Neural progenitor cell (in vitro differentiated cells): ENCODE measurements at regions not wholly inside any gene's neighbourhood (a gene's known extent, or its start where the extent isn't known, plus 50 kb on each side); places are given as distances from the start of the nearest gene placed in this dataset.

ENCODE experiments used
- DNase-seq: peaks from one replicate; pipeline ENCODE4 v3.0.0-alpha.2; 2016; ENCODE audit warnings: low spot score
- H2AFZ ChIP-seq: fragments of 200-600 bp; sonication (generic); replicated peaks from 2 replicates; pipeline ENCODE4 v1.6.1; 2016; ENCODE audit warnings: antibody characterized with exemption
- H3F3A ChIP-seq: fragments of 200-600 bp; sonication (generic); 2 replicates; pipeline ENCODE4 v1.6.1; 2016; ENCODE audit warnings: antibody characterized with exemption, low read depth
- H3K27ac ChIP-seq: fragments of 200-600 bp; sonication (generic); 2 replicates; pipeline ENCODE4 v1.5.1; 2016; ENCODE audit warnings: mild to moderate bottlenecking
- H3K27me3 ChIP-seq: fragments of 200-600 bp; sonication (generic); 2 replicates; pipeline ENCODE4 v1.6.1; 2016; ENCODE audit warnings: mild to moderate bottlenecking, moderate library complexity
- H3K36me3 ChIP-seq: fragments of 200-600 bp; sonication (generic); 2 replicates; pipeline ENCODE4 v1.5.1; 2016
- H3K4me1 ChIP-seq: fragments of 200-600 bp; sonication (generic); 2 replicates; pipeline ENCODE4 v1.6.1; 2016; ENCODE audit warnings: mixed run types
- H3K4me2 ChIP-seq: fragments of 200-600 bp; sonication (generic); 2 replicates; pipeline ENCODE4 v1.6.1; 2016
- H3K4me3 ChIP-seq: fragments of 200-600 bp; sonication (generic); 2 replicates; pipeline ENCODE4 v1.5.1; 2016
- H3K79me2 ChIP-seq: fragments of 200-600 bp; sonication (generic); 2 replicates; pipeline ENCODE4 v1.6.1; 2016; ENCODE audit warnings: low read depth
- H3K9ac ChIP-seq: fragments of 200-600 bp; sonication (generic); 2 replicates; pipeline ENCODE4 v1.6.1; 2016
- H3K9me3 ChIP-seq: fragments of 200-600 bp; sonication (generic); 2 replicates; pipeline ENCODE4 v1.5.1; 2016; ENCODE audit warnings: low read depth
- H4K20me1 ChIP-seq: fragments of 200-600 bp; sonication (generic); 2 replicates; pipeline ENCODE4 v1.6.1; 2016; ENCODE audit warnings: low read depth
- H3K27ac Mint-ChIP-seq: 3 replicates; pipeline ENCODE4 v1.8.0; 2021; ENCODE audit warnings: mixed read lengths
- H3K27me3 Mint-ChIP-seq: 2 replicates; pipeline ENCODE4 v1.8.0; 2022; ENCODE audit warnings: low read depth, mild to moderate bottlenecking, inconsistent platforms, moderate library complexity, mixed read lengths; ENCODE audit not compliant: insufficient read depth
- H3K36me3 Mint-ChIP-seq: 3 replicates; pipeline ENCODE4 v1.8.0; 2021; ENCODE audit warnings: mixed read lengths
- H3K4me1 Mint-ChIP-seq: 3 replicates; pipeline ENCODE4 v1.8.0; 2021; ENCODE audit warnings: mixed read lengths
- H3K4me3 Mint-ChIP-seq: 3 replicates; pipeline ENCODE4 v1.8.0; 2021; ENCODE audit warnings: mild to moderate bottlenecking, moderate library complexity, mixed read lengths
- H3K9me3 Mint-ChIP-seq: 3 replicates; pipeline ENCODE4 v1.8.0; 2020; ENCODE audit warnings: mixed read lengths
- EZH2 ChIP-seq: fragments of 200-600 bp; sonication (generic); IDR thresholded peaks from 2 replicates; pipeline ENCODE4 v1.6.1; 2017; ENCODE audit warnings: antibody characterized with exemption, mild to moderate bottlenecking, moderate library complexity
- EZH2phosphoT487 ChIP-seq: fragments of 200-600 bp; sonication (generic); IDR thresholded peaks from 2 replicates; pipeline ENCODE4 v1.6.1; 2017; ENCODE audit warnings: antibody characterized with exemption
- TF ChIP-seq, protein P1 (sequence below): fragments of 200-600 bp; sonication (generic); IDR thresholded peaks from 2 replicates; pipeline ENCODE4 v1.5.1; 2017; ENCODE audit warnings: antibody characterized with exemption, mild to moderate bottlenecking

DNA sequence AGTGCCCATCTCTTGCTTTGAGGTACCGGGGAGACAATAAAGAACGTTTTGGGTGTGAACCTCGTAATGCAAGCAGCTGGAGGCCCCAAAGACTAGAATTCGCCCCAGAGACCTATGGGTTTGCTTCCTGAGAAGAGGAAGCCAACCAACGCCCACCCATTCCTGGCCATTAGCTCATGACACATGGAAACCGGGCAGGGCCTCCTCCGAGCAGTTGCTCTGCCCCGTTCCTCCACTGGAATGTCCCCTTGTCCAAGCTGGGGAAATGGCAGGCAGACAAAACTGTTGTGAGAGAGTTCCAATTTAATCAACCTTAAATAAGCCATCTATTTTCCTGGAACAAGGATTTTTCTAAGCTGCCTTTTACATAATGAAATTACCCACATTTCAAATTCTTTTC is 250.9 kb upstream of the IGF1R start:
- no peaks in the 10 kb centered on the region for H3K27me3 ChIP-seq
- H3K4me1 Mint-ChIP-seq: peaks cover 3% of the 10 kb centered on the region
- H3K4me3 Mint-ChIP-seq: no peak overlapping the region
- TF ChIP-seq EZH2phosphoT487 (no peak), EZH2 (no peak)
- TF ChIP-seq, protein P1, sequence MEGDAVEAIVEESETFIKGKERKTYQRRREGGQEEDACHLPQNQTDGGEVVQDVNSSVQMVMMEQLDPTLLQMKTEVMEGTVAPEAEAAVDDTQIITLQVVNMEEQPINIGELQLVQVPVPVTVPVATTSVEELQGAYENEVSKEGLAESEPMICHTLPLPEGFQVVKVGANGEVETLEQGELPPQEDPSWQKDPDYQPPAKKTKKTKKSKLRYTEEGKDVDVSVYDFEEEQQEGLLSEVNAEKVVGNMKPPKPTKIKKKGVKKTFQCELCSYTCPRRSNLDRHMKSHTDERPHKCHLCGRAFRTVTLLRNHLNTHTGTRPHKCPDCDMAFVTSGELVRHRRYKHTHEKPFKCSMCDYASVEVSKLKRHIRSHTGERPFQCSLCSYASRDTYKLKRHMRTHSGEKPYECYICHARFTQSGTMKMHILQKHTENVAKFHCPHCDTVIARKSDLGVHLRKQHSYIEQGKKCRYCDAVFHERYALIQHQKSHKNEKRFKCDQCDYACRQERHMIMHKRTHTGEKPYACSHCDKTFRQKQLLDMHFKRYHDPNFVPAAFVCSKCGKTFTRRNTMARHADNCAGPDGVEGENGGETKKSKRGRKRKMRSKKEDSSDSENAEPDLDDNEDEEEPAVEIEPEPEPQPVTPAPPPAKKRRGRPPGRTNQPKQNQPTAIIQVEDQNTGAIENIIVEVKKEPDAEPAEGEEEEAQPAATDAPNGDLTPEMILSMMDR: no peak
- no peak overlapping the region for H3K27ac Mint-ChIP-seq
- no peak overlapping the region for H3K4me3 ChIP-seq
- H3K79me2 ChIP-seq: no peaks in the 10 kb centered on the region
- no peaks in the 10 kb centered on the region for H3K9me3 ChIP-seq
- no peak overlapping the region for H3K9ac ChIP-seq
- peaks cover 4% of the 10 kb centered on the region for H3K9me3 Mint-ChIP-seq
- H3K4me2 ChIP-seq: no peak overlapping the region
- H3K27ac ChIP-seq: no peak overlapping the region
- H2AFZ ChIP-seq: no peak overlapping the region
- no peak for DNase-seq
- H3K36me3 Mint-ChIP-seq: no peaks in the 10 kb centered on the region
- H3K36me3 ChIP-seq: no peaks in the 10 kb centered on the region
- H3F3A ChIP-seq: no peaks in the 10 kb centered on the region
- no peaks in the 10 kb centered on the region for H3K4me1 ChIP-seq
- peaks cover 9% of the 10 kb centered on the region for H3K27me3 Mint-ChIP-seq
- no peaks in the 10 kb centered on the region for H4K20me1 ChIP-seq

DNA sequence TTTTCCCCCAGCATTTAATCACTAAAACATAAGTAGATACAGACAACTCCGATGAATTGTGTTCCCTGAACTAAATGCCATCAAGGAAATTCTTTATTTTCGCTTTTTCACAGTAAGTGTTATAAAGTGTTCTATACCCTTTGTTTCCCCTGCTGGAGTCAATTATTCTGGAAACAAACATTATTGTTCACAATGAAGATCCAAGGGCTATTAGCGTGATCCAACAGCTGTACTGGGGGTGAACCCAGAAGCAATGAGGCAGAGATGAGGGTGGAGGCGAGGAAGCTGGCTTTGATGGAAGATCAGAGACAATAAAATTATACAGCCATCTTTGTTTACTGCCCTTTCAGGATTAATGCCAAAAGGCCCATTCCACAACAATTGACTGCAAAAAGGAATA is 250.3 kb upstream of the IGF1R start:
- H3K27me3 Mint-ChIP-seq: peaks cover 12% of the 10 kb centered on the region
- Histone ChIP-seq H3K4me2 (no peak overlapping the region), H3K27me3 (no peaks in the 10 kb centered on the region), H3K9ac (no peak overlapping the region), H2AFZ (no peak overlapping the region), H3K27ac (no peak overlapping the region), H3K79me2 (no peaks in the 10 kb centered on the region), H4K20me1 (no peaks in the 10 kb centered on the region), H3F3A (no peaks in the 10 kb centered on the region), H3K36me3 (no peaks in the 10 kb centered on the region), H3K4me3 (no peak overlapping the region), H3K9me3 (no peaks in the 10 kb centered on the region), H3K4me1 (no peaks in the 10 kb centered on the region)
- peaks cover 3% of the 10 kb centered on the region for H3K4me1 Mint-ChIP-seq
- peaks cover 4% of the 10 kb centered on the region for H3K9me3 Mint-ChIP-seq
- DNase-seq: no peak
- no peak overlapping the region for H3K27ac Mint-ChIP-seq
- H3K4me3 Mint-ChIP-seq: no peak overlapping the region
- no peak for TF ChIP-seq EZH2phosphoT487
- H3K36me3 Mint-ChIP-seq: no peaks in the 10 kb centered on the region

DNA sequence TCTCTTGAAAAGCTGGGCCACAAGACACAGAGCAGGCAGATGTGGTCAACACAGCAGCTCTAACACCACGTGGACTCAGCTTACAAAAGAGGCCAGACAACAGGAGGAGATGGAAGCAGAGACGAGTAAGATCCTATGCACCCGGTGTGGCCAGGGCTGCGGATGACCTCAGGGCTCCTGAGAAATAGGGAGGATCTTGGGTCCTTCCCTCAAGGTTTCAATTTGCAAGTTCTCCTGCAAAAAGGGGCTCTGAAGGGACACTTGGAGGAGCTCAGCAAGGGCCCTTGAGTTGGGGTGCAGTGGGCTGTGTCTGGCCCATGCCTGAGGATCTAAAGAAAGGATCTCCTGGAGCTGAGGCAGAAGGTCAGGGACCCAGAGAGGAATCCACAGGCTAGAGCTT is 249.5 kb upstream of the IGF1R start:
- DNase-seq: no peak
- H3K4me3 Mint-ChIP-seq: no peak overlapping the region
- Histone ChIP-seq H2AFZ (no peak overlapping the region), H3K4me3 (no peak overlapping the region), H3F3A (no peaks in the 10 kb centered on the region), H3K4me1 (no peaks in the 10 kb centered on the region), H3K79me2 (no peaks in the 10 kb centered on the region), H3K27ac (no peak overlapping the region), H3K4me2 (no peak overlapping the region), H4K20me1 (no peaks in the 10 kb centered on the region), H3K9ac (no peak overlapping the region), H3K27me3 (no peaks in the 10 kb centered on the region), H3K9me3 (no peaks in the 10 kb centered on the region), H3K36me3 (no peaks in the 10 kb centered on the region)
- no peaks in the 10 kb centered on the region for H3K36me3 Mint-ChIP-seq
- peaks cover 3% of the 10 kb centered on the region for H3K4me1 Mint-ChIP-seq
- H3K27me3 Mint-ChIP-seq: peaks cover 14% of the 10 kb centered on the region
- peaks cover 4% of the 10 kb centered on the region for H3K9me3 Mint-ChIP-seq
- H3K27ac Mint-ChIP-seq: no peak overlapping the region
- no peak for TF ChIP-seq EZH2

DNA sequence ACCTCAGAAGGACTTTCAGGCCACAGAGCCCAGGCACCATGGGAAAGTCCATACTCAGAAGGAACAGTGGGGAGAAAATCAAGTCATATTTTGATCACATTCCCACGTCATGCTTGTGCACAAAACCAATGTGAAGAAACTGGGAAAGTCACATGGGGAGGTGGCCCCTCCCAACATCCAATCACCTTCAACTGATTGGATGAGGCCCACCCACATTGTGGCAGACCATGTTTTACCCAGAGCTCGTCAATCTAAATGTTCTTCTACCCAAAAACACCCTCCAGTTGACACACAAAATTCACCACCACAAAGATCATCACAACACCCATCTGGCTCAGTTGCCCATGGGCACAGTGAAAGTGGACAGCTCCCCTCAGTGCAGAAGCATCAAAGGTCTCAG is 248.2 kb upstream of the IGF1R start:
- Histone ChIP-seq H3F3A (no peaks in the 10 kb centered on the region), H3K9me3 (no peaks in the 10 kb centered on the region), H4K20me1 (no peaks in the 10 kb centered on the region), H3K27ac (no peak overlapping the region), H3K9ac (no peak overlapping the region), H3K36me3 (no peaks in the 10 kb centered on the region), H3K4me3 (no peak overlapping the region), H3K79me2 (no peaks in the 10 kb centered on the region), H3K27me3 (no peaks in the 10 kb centered on the region), H3K4me1 (no peaks in the 10 kb centered on the region), H2AFZ (no peak overlapping the region), H3K4me2 (no peak overlapping the region)
- Mint-ChIP-seq H3K9me3 (peaks cover 4% of the 10 kb centered on the region), H3K36me3 (no peaks in the 10 kb centered on the region), H3K4me3 (no peak overlapping the region), H3K4me1 (peaks cover 3% of the 10 kb centered on the region), H3K27ac (no peak overlapping the region), H3K27me3 (peaks cover 14% of the 10 kb centered on the region)
- TF ChIP-seq EZH2 (no peak), EZH2phosphoT487 (no peak)
- TF ChIP-seq, protein P1: no peak
- DNase-seq: no peak
